Endodermal cell (in vitro differentiated cells): ENCODE measurements at regions not wholly inside any gene's neighbourhood (a gene's known extent, or its start where the extent isn't known, plus 50 kb on each side); places are given as distances from the start of the nearest gene placed in this dataset.

ENCODE experiments used
- DNase-seq: peaks from one replicate; pipeline ENCODE4 v3.0.0-alpha.2; 2017
- H3K27ac ChIP-seq: 2 replicates; pipeline ENCODE4 v1.5.1; 2013; ENCODE audit warnings: mild to moderate bottlenecking, low read depth, low read length, moderate library complexity
- H3K27me3 ChIP-seq: 2 replicates; pipeline ENCODE4 v1.6.1; 2013; ENCODE audit warnings: mild to moderate bottlenecking, low read length, moderate library complexity; ENCODE audit not compliant: insufficient read depth, control insufficient read depth, poor library complexity, severe bottlenecking
- H3K36me3 ChIP-seq: 2 replicates; pipeline ENCODE4 v1.7.0; 2013; ENCODE audit warnings: mild to moderate bottlenecking, low read length, moderate library complexity; ENCODE audit not compliant: control insufficient read depth, insufficient read depth
- H3K4me1 ChIP-seq: one replicate; pipeline ENCODE4 v1.7.0; 2013; ENCODE audit warnings: low read length; ENCODE audit not compliant: control insufficient read depth, insufficient read depth
- H3K4me3 ChIP-seq: 2 replicates; pipeline ENCODE4 v1.5.1; 2013; ENCODE audit warnings: mild to moderate bottlenecking, low read length, moderate library complexity
- H3K9ac ChIP-seq: 2 replicates; pipeline ENCODE4 v1.6.1; 2013; ENCODE audit warnings: mild to moderate bottlenecking, low read length, moderate library complexity; ENCODE audit not compliant: poor library complexity, severe bottlenecking; ENCODE audit errors: extremely low read depth
- H3K9me3 ChIP-seq: 2 replicates; pipeline ENCODE4 v1.6.1; 2013; ENCODE audit warnings: mild to moderate bottlenecking, low read length, moderate library complexity; ENCODE audit not compliant: control insufficient read depth
- H3K27ac Mint-ChIP-seq: 2 replicates; pipeline ENCODE4 v1.8.0; 2020; ENCODE audit warnings: mixed read lengths
- H3K27me3 Mint-ChIP-seq: 2 replicates; pipeline ENCODE4 v1.8.0; 2021; ENCODE audit warnings: mild to moderate bottlenecking, mixed read lengths; ENCODE audit not compliant: insufficient read depth
- H3K36me3 Mint-ChIP-seq: 2 replicates; pipeline ENCODE4 v1.8.0; 2020; ENCODE audit warnings: low read depth, mixed read lengths
- H3K4me1 Mint-ChIP-seq: 2 replicates; pipeline ENCODE4 v1.8.0; 2020; ENCODE audit warnings: mixed read lengths
- H3K4me3 Mint-ChIP-seq: 2 replicates; pipeline ENCODE4 v1.8.0; 2020; ENCODE audit warnings: mild to moderate bottlenecking, moderate library complexity, mixed read lengths
- H3K9me3 Mint-ChIP-seq: 2 replicates; pipeline ENCODE4 v1.8.0; 2020; ENCODE audit warnings: mild to moderate bottlenecking, mixed read lengths
- WGBS, 2 experiments: methylation state at CpG; one replicate each; pipeline versions ENCODE4 v1.1.5 to v1.1.7; 2013; ENCODE audit warnings: missing lambda C conversion rate in 2 of 2, mixed read lengths in 1 of 2; ENCODE audit not compliant: insufficient coverage in 1 of 2, insufficient read length in 1 of 2; 5-methylcytosine and 5-hydroxymethylcytosine counted together
- TF ChIP-seq, protein P1 (sequence below): fragments of 200-600 bp; sonication (generic); conservative IDR thresholded peaks from 2 replicates; pipeline ENCODE4 v1.5.0; 2021; ENCODE audit warnings: antibody characterized with exemption, mild to moderate bottlenecking

DNA sequence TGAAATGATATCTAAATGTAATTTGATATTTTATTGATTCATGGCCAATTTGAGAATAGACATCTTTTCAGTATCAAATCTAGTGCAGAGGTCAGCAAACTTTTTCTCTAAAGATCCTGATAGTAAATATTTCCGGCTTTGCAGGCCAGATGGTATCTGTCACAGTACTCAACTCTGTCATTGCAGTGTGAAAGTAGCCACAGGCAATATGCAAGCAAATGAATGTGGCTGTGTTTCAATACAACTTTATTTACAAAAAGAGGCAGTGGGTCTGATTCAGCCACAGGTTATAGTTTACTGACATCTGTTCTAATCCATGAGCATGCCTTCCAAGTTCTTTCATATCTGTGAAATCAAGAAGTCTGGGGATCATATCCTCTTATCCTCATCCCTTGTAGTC lies 221.2 kb downstream of the PRDM2 start:
- Mint-ChIP-seq H3K27ac (no peak overlapping the region), H3K9me3 (peaks cover 15% of the 10 kb centered on the region), H3K27me3 (peaks cover 23% of the 10 kb centered on the region), H3K36me3 (peaks cover 3% of the 10 kb centered on the region), H3K4me3 (no peak overlapping the region), H3K4me1 (peaks cover 11% of the 10 kb centered on the region)
- H3K27ac ChIP-seq: no peak overlapping the region
- no peaks in the 10 kb centered on the region for H3K36me3 ChIP-seq
- TF ChIP-seq, protein P1, sequence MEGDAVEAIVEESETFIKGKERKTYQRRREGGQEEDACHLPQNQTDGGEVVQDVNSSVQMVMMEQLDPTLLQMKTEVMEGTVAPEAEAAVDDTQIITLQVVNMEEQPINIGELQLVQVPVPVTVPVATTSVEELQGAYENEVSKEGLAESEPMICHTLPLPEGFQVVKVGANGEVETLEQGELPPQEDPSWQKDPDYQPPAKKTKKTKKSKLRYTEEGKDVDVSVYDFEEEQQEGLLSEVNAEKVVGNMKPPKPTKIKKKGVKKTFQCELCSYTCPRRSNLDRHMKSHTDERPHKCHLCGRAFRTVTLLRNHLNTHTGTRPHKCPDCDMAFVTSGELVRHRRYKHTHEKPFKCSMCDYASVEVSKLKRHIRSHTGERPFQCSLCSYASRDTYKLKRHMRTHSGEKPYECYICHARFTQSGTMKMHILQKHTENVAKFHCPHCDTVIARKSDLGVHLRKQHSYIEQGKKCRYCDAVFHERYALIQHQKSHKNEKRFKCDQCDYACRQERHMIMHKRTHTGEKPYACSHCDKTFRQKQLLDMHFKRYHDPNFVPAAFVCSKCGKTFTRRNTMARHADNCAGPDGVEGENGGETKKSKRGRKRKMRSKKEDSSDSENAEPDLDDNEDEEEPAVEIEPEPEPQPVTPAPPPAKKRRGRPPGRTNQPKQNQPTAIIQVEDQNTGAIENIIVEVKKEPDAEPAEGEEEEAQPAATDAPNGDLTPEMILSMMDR: no peak
- 86 to 95% methylated on average over 1 of the region's 1 CpG for WGBS, 2 experiments
- no peak overlapping the region for H3K9ac ChIP-seq
- peaks cover 13% of the 10 kb centered on the region for H3K9me3 ChIP-seq
- H3K4me1 ChIP-seq: no peaks in the 10 kb centered on the region
- no peaks in the 10 kb centered on the region for H3K27me3 ChIP-seq
- no peak for DNase-seq
- no peak overlapping the region for H3K4me3 ChIP-seq

DNA sequence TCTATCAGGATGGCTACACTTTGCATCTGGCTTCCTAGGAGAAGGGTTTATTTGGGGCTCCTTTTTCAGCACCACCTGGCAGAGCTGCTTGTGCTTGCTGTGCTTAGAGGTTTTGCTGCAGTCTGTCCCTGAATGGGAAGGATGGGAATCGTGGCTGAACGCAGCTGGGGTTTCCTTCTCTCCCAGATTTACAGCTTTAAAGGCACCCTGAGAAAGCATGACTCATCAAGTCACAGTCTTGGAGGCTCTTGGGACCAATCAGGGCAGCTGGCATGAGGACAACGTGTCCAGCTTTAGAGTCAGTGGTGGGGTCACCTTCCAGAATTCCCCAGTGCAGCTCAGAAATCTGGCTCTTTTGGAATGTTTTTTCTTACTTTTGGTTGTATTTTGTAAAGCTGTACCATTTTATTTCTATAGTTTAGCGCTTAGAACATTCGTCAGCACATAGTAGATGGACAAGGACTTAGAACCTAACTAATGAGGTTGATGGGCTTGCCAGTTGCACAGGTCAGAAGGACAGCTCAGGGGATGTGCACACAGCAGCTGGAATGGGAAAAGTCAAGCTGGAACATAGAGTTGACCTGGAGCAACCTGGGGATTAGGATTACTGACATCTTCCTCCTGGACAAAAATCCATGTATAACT lies 222.6 kb downstream of the PRDM2 start:
- peaks cover 12% of the 10 kb centered on the region for H3K27me3 ChIP-seq
- TF ChIP-seq, protein P1: no peak
- no peaks in the 10 kb centered on the region for H3K4me1 ChIP-seq
- peaks cover 34% of the 10 kb centered on the region for H3K27me3 Mint-ChIP-seq
- peaks cover 11% of the 10 kb centered on the region for H3K4me1 Mint-ChIP-seq
- no peak overlapping the region for H3K4me3 ChIP-seq
- no peak for DNase-seq
- H3K36me3 Mint-ChIP-seq: peaks cover 3% of the 10 kb centered on the region
- WGBS, 2 experiments: 80 to 83% methylated on average over 3 to 5 of the region's 5 CpGs
- H3K36me3 ChIP-seq: no peaks in the 10 kb centered on the region
- no peak overlapping the region for H3K27ac Mint-ChIP-seq
- H3K9me3 ChIP-seq: peaks cover 13% of the 10 kb centered on the region
- H3K4me3 Mint-ChIP-seq: no peak overlapping the region
- H3K9ac ChIP-seq: no peak overlapping the region
- H3K27ac ChIP-seq: no peak overlapping the region
- peaks cover 15% of the 10 kb centered on the region for H3K9me3 Mint-ChIP-seq

DNA sequence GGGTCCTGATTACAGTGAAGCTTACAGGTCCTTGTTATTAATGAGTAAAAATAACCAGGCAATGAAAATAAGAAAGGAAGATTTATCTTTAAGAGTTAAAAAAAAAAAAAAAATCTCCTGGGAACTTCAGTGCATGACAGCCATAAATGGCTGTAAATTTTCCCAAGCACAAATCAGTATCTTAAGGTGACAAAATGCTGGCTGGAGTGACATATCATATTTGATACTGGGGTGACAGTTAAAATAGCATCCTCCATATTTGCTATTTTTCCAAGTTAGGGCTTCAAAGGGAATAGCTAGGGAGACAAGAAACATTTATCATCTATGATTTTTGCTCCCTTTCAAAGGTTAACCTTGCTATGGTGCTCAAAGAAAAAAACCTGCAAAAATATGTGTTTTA lies 226.6 kb downstream of the PRDM2 start:
- H3K27ac ChIP-seq: no peak overlapping the region
- TF ChIP-seq, protein P1: no peak
- no peak for DNase-seq
- no peaks in the 10 kb centered on the region for H3K9me3 ChIP-seq
- H3K9ac ChIP-seq: no peak overlapping the region
- Mint-ChIP-seq H3K4me1 (peaks cover 11% of the 10 kb centered on the region), H3K9me3 (no peaks in the 10 kb centered on the region), H3K36me3 (no peaks in the 10 kb centered on the region), H3K4me3 (no peak overlapping the region), H3K27me3 (peaks cover 50% of the 10 kb centered on the region), H3K27ac (no peak overlapping the region)
- H3K4me1 ChIP-seq: no peaks in the 10 kb centered on the region
- H3K27me3 ChIP-seq: peaks cover 27% of the 10 kb centered on the region
- H3K36me3 ChIP-seq: no peaks in the 10 kb centered on the region
- no peak overlapping the region for H3K4me3 ChIP-seq
